Panc1 (cell line): ENCODE measurements at regions not wholly inside any gene's neighbourhood (a gene's known extent, or its start where the extent isn't known, plus 50 kb on each side); places are given as distances from the start of the nearest gene placed in this dataset.

Experiments
- ATAC-seq: fragments of 200-7000 bp; cut with Tn5 transposase; 2 replicates; pipeline ENCODE4 v1.9.1; 2020; ENCODE audit warnings: mild to moderate bottlenecking, moderate library complexity
- BruUV-seq: library from RNA; stranded (reverse); fragments of 400-500 nt; replicated peaks from 2 replicates; lab custom pipeline; 2021; lab: Mats Ljungman, UMichigan
- CTCF ChIA-PET: fragments of 300-600 bp; sonication (Branson Sonifier 250); formaldehyde crosslinking; loops from one replicate; lab custom pipeline; 2022; ENCODE audit warnings: antibody characterized with exemption; lab: Charles Lee
- POLR2A ChIA-PET: fragments of 300-600 bp; sonication (Branson Sonifier 250); formaldehyde crosslinking; loops from one replicate; lab custom pipeline; 2022; ENCODE audit warnings: antibody characterized with exemption; lab: Charles Lee
- DNase-seq: peaks from one replicate; pipeline ENCODE4 v3.0.0-alpha.2; 2010; ENCODE audit warnings: low read depth, low spot score
- H3K27ac ChIP-seq: 2 replicates; pipeline ENCODE4 v1.5.1; 2011; ENCODE audit warnings: mild to moderate bottlenecking, low read length, inconsistent platforms
- H3K27me3 ChIP-seq: fragments of 200-500 bp; sonication (Bioruptor generic); 2 replicates; pipeline ENCODE4 v1.6.0; 2014; ENCODE audit warnings: low read length, inconsistent platforms; ENCODE audit not compliant: control insufficient read depth, insufficient read depth
- H3K36me3 ChIP-seq: fragments of 200-500 bp; sonication (Bioruptor generic); 2 replicates; pipeline ENCODE4 v1.5.1; 2014; ENCODE audit warnings: inconsistent platforms, mild to moderate bottlenecking, low read length, moderate library complexity; ENCODE audit not compliant: control insufficient read depth, insufficient read depth
- H3K4me1 ChIP-seq: 2 replicates; pipeline ENCODE4 v1.5.1; 2011; ENCODE audit warnings: inconsistent platforms, mild to moderate bottlenecking, low read length, moderate library complexity; ENCODE audit not compliant: control insufficient read depth, insufficient read depth
- H3K4me3 ChIP-seq, 2 experiments: 2 replicates each; pipeline ENCODE4 v1.5.1; 2011 to 2012; ENCODE audit warnings: low read depth in 2 of 2, low read length in 2 of 2, mild to moderate bottlenecking in 2 of 2, inconsistent platforms in 1 of 2, moderate library complexity in 1 of 2
- H3K9me3 ChIP-seq: fragments of 200-500 bp; sonication (Bioruptor generic); 2 replicates; pipeline ENCODE4 v1.5.1; 2014; ENCODE audit warnings: low read depth, mild to moderate bottlenecking, inconsistent platforms, low read length, moderate library complexity; ENCODE audit not compliant: control insufficient read depth, insufficient read depth
- CTCF ChIP-seq: fragments of 450-650 bp; IDR thresholded peaks from 2 replicates; pipeline ENCODE4 v1.5.1; 2017; ENCODE audit warnings: mild to moderate bottlenecking
- POLR2AphosphoS5 ChIP-seq: IDR thresholded peaks from 2 replicates; pipeline ENCODE4 v1.6.1; 2012; ENCODE audit warnings: mild to moderate bottlenecking, low read depth, low read length, moderate library complexity
- REST ChIP-seq, 2 experiments: IDR thresholded peaks; 2 replicates each; pipeline ENCODE4 v1.6.1; 2011 to 2012; ENCODE audit warnings: low read depth in 2 of 2, control low read depth in 1 of 2, low read length in 1 of 2, mild to moderate bottlenecking in 1 of 2, moderate library complexity in 1 of 2; ENCODE audit not compliant: insufficient read depth in 1 of 2
- SIN3A ChIP-seq: IDR thresholded peaks from 2 replicates; pipeline ENCODE4 v1.6.1; 2012; ENCODE audit warnings: low read depth, mild to moderate bottlenecking, low read length, moderate library complexity, borderline replicate concordance; ENCODE audit not compliant: insufficient read depth
- TCF7L2 ChIP-seq: IDR thresholded peaks from 2 replicates; pipeline ENCODE4 v1.6.1; 2011; ENCODE audit warnings: mild to moderate bottlenecking, low read depth, low read length, inconsistent platforms
- in situ Hi-C: cut with HindIII; loops from 2 replicates; pipeline ENCODE4 v1.10.0; 2016; ENCODE audit warnings: low sequenced_read_pairs, low pct_unique_long_range_greater_than_20kb
- intact Hi-C: fragments of 100-400 bp; cut with micrococcal nuclease; formaldehyde crosslinking; loops from one replicate; pipeline ENCODE4 v1.10.0; 2022; ENCODE audit not compliant: unreplicated experiment

GRCh38 chr1:193730017-193730416 lies 543.6 kb upstream of the B3GALT2 start:
- TF ChIP-seq REST (IDR thresholded peaks at IDR 0.05; ENCODE audit: insufficient read depth in 1 of 2, low read depth in 2 of 2, low read length in 1 of 2) (no peak), SIN3A (no peak), POLR2AphosphoS5 (no peak), CTCF (no peak), TCF7L2 (no peak)
- Histone ChIP-seq H3K4me3 (no peak overlapping the region), H3K36me3 (no peaks in the 10 kb centered on the region), H3K27ac (no peak overlapping the region), H3K4me1 (no peaks in the 10 kb centered on the region), H3K9me3 (no peaks in the 10 kb centered on the region), H3K27me3 (no peaks in the 10 kb centered on the region)
- no peak for ATAC-seq
- CTCF ChIA-PET = no interaction called here
- POLR2A ChIA-PET = no interaction called here
- intact Hi-C loops (no loop called here), in situ Hi-C loops (no loop called here)
- no peak for DNase-seq
- BruUV-seq = no TSS peak

GRCh38 chr1:193729429-193729828 lies 543.0 kb upstream of the B3GALT2 start:
- in situ Hi-C loops (no loop called here), intact Hi-C loops (no loop called here)
- H3K4me3 ChIP-seq = no peak overlapping the region
- no peak overlapping the region for H3K27ac ChIP-seq
- no peaks in the 10 kb centered on the region for H3K9me3 ChIP-seq
- ChIA-PET POLR2A (no interaction called here), CTCF (no interaction called here)
- TF ChIP-seq TCF7L2 (no peak), REST (IDR thresholded peaks at IDR 0.05; ENCODE audit: insufficient read depth in 1 of 2, low read depth in 2 of 2, low read length in 1 of 2) (no peak), CTCF (no peak), SIN3A (no peak), POLR2AphosphoS5 (no peak)
- DNase-seq = no peak
- no TSS peak for BruUV-seq
- H3K36me3 ChIP-seq = no peaks in the 10 kb centered on the region
- ATAC-seq = no peak
- no peaks in the 10 kb centered on the region for H3K4me1 ChIP-seq
- H3K27me3 ChIP-seq = no peaks in the 10 kb centered on the region
